HEK293T (cell line): ENCODE measurements at regions not wholly inside any gene's neighbourhood (a gene's known extent, or its start where the extent isn't known, plus 50 kb on each side); places are given as distances from the start of the nearest gene placed in this dataset.

ENCODE experiments used
- BHLHE40 ChIP-seq: fragments of 450-650 bp; IDR thresholded peaks from 2 replicates; pipeline ENCODE4 v1.6.1; 2016; ENCODE audit warnings: mild to moderate bottlenecking, moderate library complexity, borderline replicate concordance
- ELF4 ChIP-seq: fragments of 450-650 bp; IDR thresholded peaks from 2 replicates; pipeline ENCODE4 v1.6.1; 2017; ENCODE audit warnings: antibody characterized with exemption
- FOXA1 ChIP-seq: fragments of 450-650 bp; IDR thresholded peaks from 2 replicates; pipeline ENCODE4 v1.6.1; 2016; ENCODE audit warnings: mild to moderate bottlenecking
- FOXM1 ChIP-seq: fragments of 450-650 bp; IDR thresholded peaks from 2 replicates; pipeline ENCODE4 v1.6.1; 2017; ENCODE audit warnings: mild to moderate bottlenecking, borderline replicate concordance
- L3MBTL2 ChIP-seq: fragments of 450-650 bp; conservative IDR thresholded peaks from 2 replicates; pipeline ENCODE4 v1.6.1; 2016; ENCODE audit warnings: mild to moderate bottlenecking
- SP1 ChIP-seq: fragments of 450-650 bp; IDR thresholded peaks from 2 replicates; pipeline ENCODE4 v1.6.1; 2017

- TF ChIP-seq BHLHE40, result no peak
- no peak for TF ChIP-seq FOXM1
- no peak for TF ChIP-seq SP1
- TF ChIP-seq FOXA1, result no peak
- no peak for TF ChIP-seq ELF4
- TF ChIP-seq L3MBTL2, result no peak
Observed at GRCh38 chr5:83817591-83817990, 96.9 kb upstream of the HAPLN1 start.
